Stomach (tissue), 4 donors: ENCODE measurements at regions not wholly inside any gene's neighbourhood (a gene's known extent, or its start where the extent isn't known, plus 50 kb on each side); places are given as distances from the start of the nearest gene placed in this dataset.

Experiments
- CTCF ChIP-seq, 7 experiments: fragments of 450-650 bp in 4 of 7; fragments of 200-600 bp in 3 of 7; sonication (generic) in 3 of 7; IDR thresholded peaks; one replicate each; pipeline ENCODE4 v1.5.1; 2016 to 2019; ENCODE audit warnings: antibody characterized with exemption in 7 of 7, control low read depth in 2 of 7, mild to moderate bottlenecking in 1 of 7
- POLR2A ChIP-seq, 4 donors: fragments of 450-650 bp; IDR thresholded peaks; one replicate each; pipeline ENCODE4 v1.6.1; 2016; ENCODE audit warnings: antibody characterized with exemption in 4 of 4, control low read depth in 2 of 4, mild to moderate bottlenecking in 1 of 4, moderate library complexity in 1 of 4

DNA sequence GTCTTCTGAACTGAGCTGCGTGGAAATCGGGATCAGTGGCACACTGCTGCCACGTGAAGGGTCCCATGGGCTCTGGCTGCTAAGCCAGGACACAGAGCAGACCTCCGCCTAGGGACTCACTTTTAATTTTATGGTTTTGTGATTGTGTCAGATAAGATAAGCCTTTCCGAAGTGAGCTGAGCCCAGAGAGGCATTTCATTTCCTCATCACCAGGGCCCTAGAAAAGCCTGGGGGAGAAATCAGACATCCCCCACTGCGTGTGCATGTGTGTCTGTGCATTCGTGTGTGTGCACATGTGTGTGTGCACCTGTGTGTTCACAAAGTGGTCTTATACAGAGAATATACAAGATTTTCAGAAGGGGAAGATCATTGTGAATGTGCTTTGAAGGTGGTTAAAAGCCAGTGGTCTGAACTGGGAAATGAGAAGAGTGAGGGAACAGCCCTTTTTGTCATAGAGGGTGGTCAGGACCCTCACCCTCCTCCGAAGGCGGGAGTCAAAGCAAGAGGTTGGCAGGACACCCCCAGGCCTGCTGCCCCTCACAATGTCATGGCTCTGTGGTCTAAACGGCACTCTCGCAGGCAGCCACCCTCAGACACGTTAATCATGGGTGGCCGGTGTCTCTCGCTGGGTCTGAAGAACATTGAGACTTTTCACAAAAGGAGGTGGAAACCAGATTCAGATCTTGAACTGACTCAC lies 176.1 kb upstream of the PFKP start:
- TF ChIP-seq CTCF (IDR thresholded peaks at IDR 0.05) (no peak), POLR2A (IDR thresholded peaks at IDR 0.05) (no peak)
